Spleen (tissue), 11 donors: ENCODE measurements at regions not wholly inside any gene's neighbourhood (a gene's known extent, or its start where the extent isn't known, plus 50 kb on each side); places are given as distances from the start of the nearest gene placed in this dataset.

ENCODE experiments used
- DNase-seq: peaks from one replicate; pipeline ENCODE4 v3.0.0-alpha.2; 2020
- H3K27ac ChIP-seq, 8 donors: fragments of 200-600 bp; sonication (generic) in 7 of 8; 1 replicate in 4 of 8; 2 replicates in 4 of 8; pipeline versions ENCODE4 v1.5.0 to v1.8.0; 2016 to 2021; ENCODE audit warnings: inconsistent platforms in 4 of 8, mild to moderate bottlenecking in 4 of 8, moderate library complexity in 1 of 8
- H3K27me3 ChIP-seq, 7 donors: fragments of 200-600 bp; sonication (generic) in 6 of 7; replicated peaks in 1 of 7; 1 replicate in 4 of 7; 2 replicates in 3 of 7; pipeline versions ENCODE4 v1.5.0 to v1.8.0; 2016 to 2021; ENCODE audit warnings: inconsistent platforms in 3 of 7, mild to moderate bottlenecking in 1 of 7
- H3K36me3 ChIP-seq, 6 donors: fragments of 200-600 bp; sonication (generic) in 5 of 6; 1 replicate in 4 of 6; 2 replicates in 2 of 6; pipeline versions ENCODE4 v1.5.0 to v1.8.0; 2016 to 2021; ENCODE audit warnings: inconsistent platforms in 2 of 6
- H3K4me1 ChIP-seq, 6 donors: fragments of 200-600 bp; sonication (generic) in 5 of 6; 1 replicate in 3 of 6; 2 replicates in 3 of 6; pipeline versions ENCODE4 v1.5.0 to v1.8.0; 2016 to 2021; ENCODE audit warnings: inconsistent platforms in 3 of 6
- H3K4me3 ChIP-seq, 8 donors: fragments of 200-600 bp; sonication (generic) in 7 of 8; 1 replicate in 4 of 8; 2 replicates in 4 of 8; pipeline versions ENCODE4 v1.5.0 to v1.8.0; 2016 to 2021; ENCODE audit warnings: inconsistent platforms in 4 of 8, mild to moderate bottlenecking in 4 of 8, moderate library complexity in 2 of 8
- H3K9me3 ChIP-seq, 8 donors: fragments of 200-600 bp; sonication (generic) in 7 of 8; 1 replicate in 4 of 8; 2 replicates in 4 of 8; pipeline versions ENCODE4 v1.5.0 to v1.8.0; 2016 to 2021; ENCODE audit warnings: inconsistent platforms in 4 of 8
- CTCF ChIP-seq, 11 experiments: fragments of 200-600 bp in 7 of 11; fragments of 450-650 bp in 4 of 11; sonication (generic) in 4 of 11; IDR thresholded peaks in 8 of 11; conservative IDR thresholded peaks in 3 of 11; 1 replicate in 7 of 11; 2 replicates in 4 of 11; pipeline versions ENCODE4 v1.4.0 to v1.8.0; 2016 to 2021; ENCODE audit warnings: antibody characterized with exemption in 11 of 11, inconsistent platforms in 4 of 11, mild to moderate bottlenecking in 1 of 11
- POLR2A ChIP-seq, 3 donors: fragments of 450-650 bp; IDR thresholded peaks; one replicate each; pipeline ENCODE4 v1.5.1; 2017; ENCODE audit warnings: antibody characterized with exemption in 3 of 3, mild to moderate bottlenecking in 1 of 3
- POLR2AphosphoS5 ChIP-seq, 3 donors: sonication (generic); formaldehyde crosslinking; IDR thresholded peaks; one replicate each; pipeline ENCODE4 v1.5.1; 2017; ENCODE audit warnings: antibody characterized with exemption in 3 of 3
- WGBS, 5 donors: extraction: QIAGEN DNeasy Blood & Tissue Kit in 3 of 5; methylation state at CpG; one replicate each; pipeline versions ENCODE4 v1.1.5 to v1.1.7; 2013 to 2018; 5-methylcytosine and 5-hydroxymethylcytosine counted together
- intact Hi-C: fragments of 100-400 bp; cut with DNase I; formaldehyde crosslinking; loops from one replicate; pipeline ENCODE4 v1.15.0; 2023; ENCODE audit warnings: low total_unique reads
- donor health status: healthy with polysubstance abuse.
- donor health status: DM: no; HTN: no; CAD: no; lungs with moderate emphysema.
- donor health status: DM: no; HTN: no; CAD: no.
- donor health status: Bipolar disorder and iron deficiency.
- donor health status: healthy.
- donor health status: DM: no; HTN: no; CAD: no.
- donor health status: DM: yes; HTN: yes; CAD: no.

GRCh38 chr17:65366102-65366844, 195.2 kb downstream of the AXIN2 start:
- no peak overlapping the region for H3K4me3 ChIP-seq
- no peaks in the 10 kb centered on the region for H3K36me3 ChIP-seq
- WGBS, 5 donors: 82 to 91% (median 86%) methylated on average over 15 of the region's 15 CpGs
- TF ChIP-seq CTCF (IDR thresholded peaks at IDR 0.05 in 8 of 11, conservative IDR thresholded peaks at IDR 0.05 in 3 of 11) (no peak), POLR2AphosphoS5 (IDR thresholded peaks at IDR 0.05) (no peak), POLR2A (IDR thresholded peaks at IDR 0.05) (no peak)
- no peaks in the 10 kb centered on the region for H3K9me3 ChIP-seq
- H3K27me3 ChIP-seq: peaks cover 0 to 20% (median 0%) of the 10 kb centered on the region in 7 donors
- H3K4me1 ChIP-seq: peaks cover 0 to 9% (median 4%) of the 10 kb centered on the region in 6 donors
- no peak for DNase-seq
- intact Hi-C loops: no loop called here
- H3K27ac ChIP-seq: no peak overlapping the region

DNA sequence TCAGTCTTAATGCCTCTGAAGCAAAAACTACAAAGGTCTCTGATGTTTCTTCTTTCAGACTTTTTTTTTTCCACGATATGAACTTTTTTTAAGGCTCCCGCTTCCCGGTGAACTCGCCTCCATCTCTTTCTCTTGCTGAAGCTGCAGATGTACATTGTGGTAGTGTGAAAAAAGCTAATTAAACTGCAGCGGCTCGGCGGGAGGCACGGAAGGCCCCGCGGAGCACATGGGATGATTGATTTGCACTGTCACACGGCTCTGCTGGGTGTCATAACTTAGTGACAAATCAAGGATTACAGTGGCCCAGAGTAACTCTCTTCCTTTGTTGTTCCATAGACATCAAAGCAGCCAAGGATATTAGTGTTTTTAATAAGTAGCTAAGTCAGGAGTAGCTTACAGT, 196.3 kb downstream of the AXIN2 start:
- Histone ChIP-seq H3K27ac (no peak overlapping the region), H3K36me3 (no peaks in the 10 kb centered on the region), H3K4me1 (no peaks in the 10 kb centered on the region), H3K4me3 (no peak overlapping the region), H3K9me3 (no peaks in the 10 kb centered on the region), H3K27me3 (peaks cover 0 to 9% (median 0%) of the 10 kb centered on the region in 7 donors)
- WGBS, 5 donors: 56 to 67% (median 61%) methylated on average over 11 of the region's 11 CpGs
- no peak for DNase-seq
- TF ChIP-seq POLR2A (IDR thresholded peaks at IDR 0.05): no peak
- no peak for TF ChIP-seq CTCF (IDR thresholded peaks at IDR 0.05 in 8 of 11, conservative IDR thresholded peaks at IDR 0.05 in 3 of 11)
- TF ChIP-seq POLR2AphosphoS5 (IDR thresholded peaks at IDR 0.05): no peak
- intact Hi-C loops: no loop called here

- intact Hi-C loops: no loop called here
- 72 to 86% (median 83%) methylated on average over 7 of the region's 7 CpGs for WGBS, 5 donors
- H3K27ac ChIP-seq: no peak overlapping the region
- no peak overlapping the region for H3K4me3 ChIP-seq
- no peak for DNase-seq
- H3K4me1 ChIP-seq: no peaks in the 10 kb centered on the region
- TF ChIP-seq POLR2AphosphoS5 (IDR thresholded peaks at IDR 0.05) (no peak), POLR2A (IDR thresholded peaks at IDR 0.05) (no peak), CTCF (IDR thresholded peaks at IDR 0.05 in 8 of 11, conservative IDR thresholded peaks at IDR 0.05 in 3 of 11) (no peak)
- peaks cover 0 to 3% (median 0%) of the 10 kb centered on the region in 7 donors for H3K27me3 ChIP-seq
- H3K36me3 ChIP-seq: no peaks in the 10 kb centered on the region
- no peaks in the 10 kb centered on the region for H3K9me3 ChIP-seq
Measured at GRCh38 chr17:65364438-65364837, 197.0 kb downstream of the AXIN2 start.

DNA sequence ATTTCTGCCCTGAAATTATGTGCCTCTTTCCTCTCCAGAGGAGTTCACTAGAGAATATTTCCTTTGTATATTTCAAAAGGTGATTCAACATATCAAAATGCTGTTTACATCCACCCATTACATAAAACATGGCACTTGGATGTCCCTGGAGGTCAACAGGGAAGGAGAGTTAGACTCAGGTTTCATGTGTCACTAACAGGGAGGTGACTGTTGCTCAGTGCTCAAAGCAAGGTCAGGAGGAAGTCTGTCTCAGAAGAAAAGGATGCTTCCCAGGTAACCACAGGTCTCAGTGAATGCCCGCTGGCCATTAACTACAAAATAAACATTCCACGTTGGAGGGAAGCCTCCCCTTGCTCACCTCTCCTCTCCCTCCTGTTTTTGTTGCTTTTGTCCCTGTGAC, 198.6 kb downstream of the AXIN2 start:
- H3K27me3 ChIP-seq: peaks cover 0 to 9% (median 0%) of the 10 kb centered on the region in 7 donors
- intact Hi-C loops: no loop called here
- TF ChIP-seq CTCF (IDR thresholded peaks at IDR 0.05 in 8 of 11, conservative IDR thresholded peaks at IDR 0.05 in 3 of 11) (no peak), POLR2AphosphoS5 (IDR thresholded peaks at IDR 0.05) (no peak), POLR2A (IDR thresholded peaks at IDR 0.05) (no peak)
- WGBS, 5 donors: 62 to 75% (median 71%) methylated on average over 2 of the region's 2 CpGs
- no peak for DNase-seq
- no peak overlapping the region for H3K4me3 ChIP-seq
- no peaks in the 10 kb centered on the region for H3K4me1 ChIP-seq
- H3K27ac ChIP-seq: no peak overlapping the region
- H3K9me3 ChIP-seq: no peaks in the 10 kb centered on the region
- no peaks in the 10 kb centered on the region for H3K36me3 ChIP-seq
